ENCODE measurements at regions not wholly inside any gene's neighbourhood (a gene's known extent, or its start where the extent isn't known, plus 50 kb on each side); places are given as distances from the start of the nearest gene placed in this dataset.

GRCh38 chr3:18744472-18744871 lies 319.3 kb upstream of the SATB1 start:
- TF ChIP-seq, protein P1, sequence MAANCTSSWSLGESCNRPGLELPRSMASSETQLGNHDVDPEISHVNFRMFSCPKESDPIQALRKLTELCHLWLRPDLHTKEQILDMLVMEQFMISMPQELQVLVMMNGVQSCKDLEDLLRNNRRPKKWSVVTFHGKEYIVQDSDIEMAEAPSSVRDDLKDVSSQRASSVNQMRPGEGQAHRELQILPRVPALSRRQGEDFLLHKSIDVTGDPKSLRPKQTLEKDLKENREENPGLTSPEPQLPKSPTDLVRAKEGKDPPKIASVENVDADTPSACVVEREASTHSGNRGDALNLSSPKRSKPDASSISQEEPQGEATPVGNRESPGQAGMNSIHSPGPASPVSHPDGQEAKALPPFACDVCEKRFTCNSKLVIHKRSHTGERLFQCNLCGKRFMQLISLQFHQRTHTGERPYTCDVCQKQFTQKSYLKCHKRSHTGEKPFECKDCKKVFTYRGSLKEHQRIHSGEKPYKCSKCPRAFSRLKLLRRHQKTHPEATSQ (tag by site-specific recombination; IDR thresholded peaks at IDR 0.05) = no peak
- no peak for TF ChIP-seq TCF7L2 (IDR thresholded peaks at IDR 0.05; ENCODE audit: borderline replicate concordance, low read depth, low read length)
- TF ChIP-seq CTCF (tag by site-specific recombination; IDR thresholded peaks at IDR 0.05) = no peak
- no peak for TF ChIP-seq ZNF274 (IDR thresholded peaks at IDR 0.05; ENCODE audit: low read length)
- TF ChIP-seq ZNF274 (tag by site-specific recombination; IDR thresholded peaks at IDR 0.05; ENCODE audit: borderline replicate concordance) = no peak
- no peak for TF ChIP-seq ZNF623 (tag by site-specific recombination; IDR thresholded peaks at IDR 0.05)
- TF ChIP-seq ZNF785 (tag by site-specific recombination; IDR thresholded peaks at IDR 0.05) = no peak
- no peak for TF ChIP-seq ZNF175 (tag by site-specific recombination; IDR thresholded peaks at IDR 0.05)
- TF ChIP-seq KLF9 (tag by site-specific recombination; IDR thresholded peaks at IDR 0.05; ENCODE audit: low read depth) = no peak
- no peak for TF ChIP-seq OSR2 (tag by site-specific recombination; IDR thresholded peaks at IDR 0.05)
- no peak for TF ChIP-seq ZNF423 (tag by site-specific recombination; IDR thresholded peaks at IDR 0.05)
- TF ChIP-seq, protein P2, sequence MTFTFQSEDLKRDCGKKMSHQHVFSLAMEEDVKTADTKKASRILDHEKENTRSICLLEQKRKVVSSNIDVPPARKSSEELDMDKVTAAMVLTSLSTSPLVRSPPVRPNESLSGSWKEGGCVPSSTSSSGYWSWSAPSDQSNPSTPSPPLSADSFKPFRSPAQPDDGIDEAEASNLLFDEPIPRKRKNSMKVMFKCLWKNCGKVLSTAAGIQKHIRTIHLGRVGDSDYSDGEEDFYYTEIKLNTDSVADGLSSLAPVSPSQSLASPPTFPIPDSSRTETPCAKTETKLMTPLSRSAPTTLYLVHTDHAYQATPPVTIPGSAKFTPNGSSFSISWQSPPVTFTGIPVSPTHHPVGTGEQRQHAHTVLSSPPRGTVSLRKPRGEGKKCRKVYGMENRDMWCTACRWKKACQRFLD (tag by site-specific recombination; IDR thresholded peaks at IDR 0.05) = no peak
- TF ChIP-seq, protein P3, sequence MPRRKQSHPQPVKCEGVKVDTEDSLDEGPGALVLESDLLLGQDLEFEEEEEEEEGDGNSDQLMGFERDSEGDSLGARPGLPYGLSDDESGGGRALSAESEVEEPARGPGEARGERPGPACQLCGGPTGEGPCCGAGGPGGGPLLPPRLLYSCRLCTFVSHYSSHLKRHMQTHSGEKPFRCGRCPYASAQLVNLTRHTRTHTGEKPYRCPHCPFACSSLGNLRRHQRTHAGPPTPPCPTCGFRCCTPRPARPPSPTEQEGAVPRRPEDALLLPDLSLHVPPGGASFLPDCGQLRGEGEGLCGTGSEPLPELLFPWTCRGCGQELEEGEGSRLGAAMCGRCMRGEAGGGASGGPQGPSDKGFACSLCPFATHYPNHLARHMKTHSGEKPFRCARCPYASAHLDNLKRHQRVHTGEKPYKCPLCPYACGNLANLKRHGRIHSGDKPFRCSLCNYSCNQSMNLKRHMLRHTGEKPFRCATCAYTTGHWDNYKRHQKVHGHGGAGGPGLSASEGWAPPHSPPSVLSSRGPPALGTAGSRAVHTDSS (tag by site-specific recombination; IDR thresholded peaks at IDR 0.05) = no peak
- TF ChIP-seq ZNF544 (tag by site-specific recombination; IDR thresholded peaks at IDR 0.05) = no peak
- TF ChIP-seq KLF16 (tag by site-specific recombination; IDR thresholded peaks at IDR 0.05) = no peak

Measured in HEK293 (cell line).